ENCODE measurements at regions not wholly inside any gene's neighbourhood (a gene's known extent, or its start where the extent isn't known, plus 50 kb on each side); places are given as distances from the start of the nearest gene placed in this dataset.

DNA sequence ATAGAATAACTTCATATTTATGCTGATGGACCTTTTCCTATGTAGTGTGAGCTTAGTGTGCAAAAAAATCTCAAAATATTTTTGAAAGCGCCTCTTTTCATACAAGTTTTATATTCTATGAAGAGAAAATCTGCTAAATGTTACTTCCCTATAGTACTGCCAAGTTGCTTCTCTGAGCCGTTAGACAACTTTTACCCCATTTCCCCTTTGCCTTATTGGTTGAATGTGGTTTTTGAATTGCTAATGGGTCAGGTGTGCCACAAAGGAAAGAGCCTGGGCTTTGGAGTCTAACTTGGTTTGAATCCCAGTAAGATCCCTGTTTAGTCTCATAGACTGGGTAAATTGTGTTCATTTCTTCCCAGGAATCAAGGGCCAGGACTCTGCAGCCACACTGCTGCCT lies 261.5 kb downstream of the SNX10 start:
- DNase-seq, result no peak

DNA sequence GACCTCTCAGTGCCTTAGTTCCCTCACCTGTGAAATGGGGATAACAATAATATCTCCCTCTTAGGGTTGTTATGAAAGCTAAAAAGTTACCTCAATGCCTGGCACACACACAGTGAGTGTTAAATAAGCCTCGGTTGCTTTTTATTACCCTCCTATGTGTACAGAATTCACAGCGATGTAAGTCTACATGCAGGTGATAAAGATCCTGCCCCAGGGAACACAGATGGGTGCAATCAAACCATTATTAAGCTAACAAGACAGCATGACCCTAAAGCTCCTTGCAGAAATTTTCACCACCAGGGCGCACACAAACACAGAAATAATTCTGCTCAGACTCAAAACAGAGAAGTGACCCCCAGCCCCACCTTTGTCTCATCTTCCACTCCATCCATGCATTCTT lies 261.9 kb downstream of the SNX10 start:
- DNase-seq, result no peak

GRCh38 chr7:26554952-26555351 lies 263.3 kb downstream of the SNX10 start:
- no peak for DNase-seq

DNA sequence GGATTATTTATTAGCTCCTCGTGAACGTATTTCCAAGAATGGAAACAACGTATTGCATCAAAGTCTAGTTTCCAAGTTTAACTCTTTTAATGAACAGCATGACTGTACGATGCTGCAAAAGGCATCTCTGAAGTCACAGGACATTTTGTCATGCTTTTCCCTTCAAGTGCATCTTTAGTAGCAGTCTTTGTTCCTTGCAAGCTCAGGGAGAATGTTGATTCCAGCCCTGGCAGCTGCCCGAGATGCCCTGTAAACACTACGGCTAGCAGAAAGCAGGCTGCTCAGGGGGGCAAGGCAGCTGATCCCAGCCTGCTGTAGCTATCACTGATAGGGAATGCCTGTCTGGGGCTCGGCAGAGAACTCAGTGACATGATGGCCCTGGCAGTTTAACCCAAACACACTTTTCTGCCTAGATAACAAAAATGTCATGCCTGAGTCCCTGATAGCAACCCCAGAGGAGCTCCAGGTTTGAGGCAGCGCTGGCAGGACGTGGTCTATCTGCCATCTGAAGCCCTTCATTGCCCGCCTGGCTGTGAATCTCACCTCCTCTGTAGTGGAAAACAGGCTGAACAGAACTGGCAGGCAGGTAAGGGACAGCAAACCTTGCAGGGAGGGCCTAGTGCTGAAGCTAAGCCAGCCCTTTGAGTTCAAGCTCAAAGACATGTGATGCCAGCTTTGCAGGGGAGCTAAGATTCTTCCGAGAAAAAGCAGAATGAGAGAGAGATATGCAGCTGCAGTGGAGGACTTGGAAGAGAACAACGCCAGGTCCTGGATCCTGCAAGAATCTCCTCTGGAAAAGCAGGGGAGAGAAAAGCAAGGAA lies 264.6 kb downstream of the SNX10 start:
- DNase-seq, result peak in 1 of 56 donors; percentile 6

- no peak for DNase-seq
Measured at GRCh38 chr7:26560526-26561256, 269.0 kb downstream of the SNX10 start.

DNA sequence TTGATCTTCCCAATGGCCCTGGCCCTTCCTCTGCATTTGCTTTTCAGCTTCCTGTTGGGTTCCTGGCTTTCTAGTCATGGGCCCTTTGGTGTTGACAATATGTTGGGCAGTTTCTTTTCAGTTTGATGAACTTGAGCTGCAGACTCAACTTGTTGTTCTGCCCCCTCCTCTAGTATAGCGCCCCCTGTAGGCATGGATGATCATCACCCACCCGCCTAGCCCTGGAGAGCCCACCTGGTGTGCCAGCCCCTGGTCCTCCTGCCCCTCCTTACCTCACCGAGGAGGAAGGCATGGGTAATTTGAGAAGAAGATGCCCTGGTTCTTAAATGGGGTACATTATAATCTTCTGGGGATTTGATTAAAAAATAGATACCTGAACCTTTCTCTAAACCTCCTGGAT lies 271.2 kb downstream of the SNX10 start:
- DNase-seq, result no peak

DNA sequence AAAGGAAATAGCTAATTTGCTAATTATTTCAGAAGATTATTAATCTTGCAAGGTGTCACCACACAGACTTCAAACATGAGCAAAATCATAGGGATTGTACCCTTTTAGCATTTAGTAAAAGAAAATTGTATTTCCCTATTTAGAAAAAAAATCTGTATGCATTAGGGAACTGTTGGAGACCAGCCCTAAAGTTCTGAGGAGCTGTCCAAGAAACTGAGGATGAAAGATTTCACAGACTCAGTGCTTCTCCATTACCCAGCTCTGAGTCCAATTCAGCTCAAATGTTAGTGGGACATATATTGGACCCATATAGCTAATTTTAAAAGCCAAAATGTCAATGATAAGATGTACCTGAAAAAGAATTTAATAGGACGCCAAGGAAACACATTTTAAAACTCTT lies 271.7 kb downstream of the SNX10 start:
- no peak for DNase-seq

DNA sequence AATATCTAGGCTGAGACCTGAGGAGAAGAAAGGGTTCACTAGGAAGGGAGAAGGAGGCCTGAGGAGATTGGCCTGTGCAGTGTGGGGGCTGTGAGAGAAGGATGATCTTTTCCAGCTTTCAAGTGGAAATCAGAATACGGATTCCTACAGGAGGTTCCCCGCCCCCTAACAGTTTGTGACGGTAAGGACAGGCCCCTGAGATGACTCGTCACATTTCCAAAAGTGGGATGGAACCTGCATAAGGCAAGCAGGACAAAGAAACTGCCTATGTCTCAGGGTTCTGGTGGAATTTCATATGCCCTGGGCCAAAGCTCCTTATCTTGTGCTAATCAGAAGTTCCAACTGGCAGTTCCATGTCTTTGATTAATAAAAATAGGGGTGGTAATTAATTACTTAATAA lies 275.6 kb downstream of the SNX10 start:
- DNase-seq, result no peak

- no peak for DNase-seq
Measured at GRCh38 chr7:26574476-26574875, 282.8 kb downstream of the SNX10 start.

GRCh38 chr7:26580064-26580591 lies 284.3 kb downstream of the SKAP2 start:
- DNase-seq, result no peak

DNA sequence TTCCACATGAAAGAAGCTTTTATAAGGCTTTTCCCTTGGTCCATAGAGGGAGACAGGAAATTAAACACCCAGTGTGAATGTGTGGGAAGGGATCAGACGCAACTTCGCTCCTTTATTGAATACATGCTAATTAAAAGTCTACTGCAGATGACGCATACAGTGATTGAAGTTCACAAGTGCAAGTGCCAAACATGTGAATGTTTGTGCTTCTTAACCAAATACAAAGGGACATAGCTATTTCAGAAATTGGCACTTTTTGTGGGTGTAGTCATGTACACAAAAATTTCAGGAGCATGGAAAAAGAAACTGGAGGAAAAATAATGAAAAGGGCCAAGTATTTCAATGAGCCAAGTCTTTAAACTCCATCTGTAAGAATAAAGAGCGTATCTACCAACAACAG lies 283.7 kb downstream of the SKAP2 start:
- DNase-seq, result no peak

DNA sequence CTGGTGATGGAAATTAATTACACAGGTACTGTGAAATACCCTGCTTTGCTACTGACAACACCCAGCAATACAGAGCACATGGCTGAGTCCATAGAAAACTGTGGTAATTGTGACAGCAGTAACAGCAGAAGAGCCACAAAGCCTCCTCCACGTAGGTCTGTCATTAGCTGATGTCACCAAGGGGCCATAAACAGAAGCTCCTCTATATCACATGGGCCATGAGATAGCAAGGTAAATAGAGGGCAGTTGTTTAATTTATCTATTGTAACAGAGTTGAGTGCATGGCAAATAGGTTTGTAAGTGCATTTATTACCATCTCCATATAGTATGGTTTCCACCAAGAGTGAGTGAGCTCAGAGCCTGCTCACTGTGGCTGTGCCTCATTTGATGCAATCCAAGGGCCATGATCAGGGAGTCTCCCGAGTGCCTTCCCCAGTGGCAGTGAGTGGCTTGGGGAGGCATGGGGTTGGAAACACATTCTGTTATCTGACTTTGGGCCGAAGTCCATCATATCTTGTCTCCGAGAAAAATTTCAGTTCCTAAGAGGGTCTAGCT lies 281.2 kb downstream of the SKAP2 start:
- DNase-seq, result no peak

DNA sequence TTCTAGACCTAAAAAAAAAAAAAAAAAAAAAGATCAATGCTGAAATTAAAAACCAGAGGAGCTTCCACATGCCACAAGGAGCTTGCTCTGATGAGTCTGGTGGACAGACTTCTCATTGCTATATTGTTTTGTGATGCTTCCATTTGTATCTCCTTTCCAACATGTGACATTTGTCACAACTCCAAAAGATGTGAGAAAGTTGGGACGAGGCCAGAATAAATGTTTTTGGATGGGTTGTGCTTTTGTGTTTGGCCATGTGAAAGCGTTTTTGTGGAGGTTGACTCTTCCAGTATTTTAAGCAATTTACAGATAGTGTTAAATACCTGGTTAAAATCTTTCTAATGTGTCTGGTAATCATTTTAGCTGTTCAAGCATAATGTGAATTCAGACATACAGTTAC lies 280.1 kb downstream of the SKAP2 start:
- no peak for DNase-seq

GRCh38 chr7:26584987-26585665 lies 279.3 kb downstream of the SKAP2 start:
- no peak for DNase-seq

DNA sequence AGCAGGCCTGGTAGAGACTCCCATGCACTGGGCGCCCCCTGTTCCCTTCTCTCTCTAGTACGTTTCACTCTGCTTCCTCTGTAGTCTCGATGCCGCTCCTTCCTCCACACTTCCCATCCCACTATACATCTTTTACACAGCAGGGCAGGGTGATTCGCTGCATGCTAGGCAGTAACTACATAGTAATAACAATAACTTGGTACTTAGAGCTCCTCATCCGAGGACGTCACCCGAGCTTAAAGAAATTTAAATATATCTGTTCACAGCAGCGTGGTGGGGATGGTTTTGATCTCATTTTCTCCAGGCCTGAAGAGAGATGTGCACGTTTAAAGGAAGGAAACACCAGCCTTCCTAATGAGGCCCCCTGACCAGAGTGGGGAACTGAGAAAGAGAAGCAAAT lies 276.9 kb downstream of the SKAP2 start:
- DNase-seq, result no peak

DNA sequence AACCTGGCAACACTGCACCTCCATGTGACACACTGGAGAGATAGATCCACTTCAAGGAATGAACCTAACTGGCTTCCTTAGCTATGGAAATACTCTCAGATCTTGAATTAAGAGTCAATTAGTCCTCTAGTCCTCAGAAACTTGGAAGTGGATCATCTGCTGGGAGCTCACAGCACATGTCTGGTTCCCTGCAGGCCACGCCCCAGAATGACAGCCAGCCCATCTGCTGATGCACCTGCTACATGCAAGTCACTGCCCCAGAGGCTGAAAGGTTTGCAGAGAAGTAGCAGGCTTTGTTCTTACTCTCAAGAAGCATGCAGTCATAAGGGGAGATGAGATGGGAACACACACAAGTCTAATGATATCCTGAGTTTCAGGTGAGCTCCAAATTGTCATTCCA lies 275.9 kb downstream of the SKAP2 start:
- DNase-seq, result no peak

DNA sequence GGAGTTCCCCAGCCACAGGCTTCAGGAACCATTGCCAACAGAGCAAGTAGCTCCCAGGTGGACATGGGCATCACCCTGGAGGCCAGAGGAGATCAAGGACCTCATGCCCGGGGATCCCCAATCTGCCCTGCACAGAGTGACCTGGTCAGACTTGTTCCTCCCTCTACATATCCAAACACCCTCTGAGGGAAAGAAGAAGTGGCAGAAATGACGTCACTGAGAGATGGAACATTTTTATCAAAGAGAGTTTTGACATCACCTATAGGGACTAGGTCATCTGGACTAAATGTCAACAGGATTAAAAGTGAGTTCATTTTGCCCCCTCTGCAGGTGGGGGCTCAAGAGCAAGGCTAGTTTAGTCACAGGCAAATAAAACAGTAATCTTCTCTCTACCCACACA lies 273.7 kb downstream of the SKAP2 start:
- no peak for DNase-seq

DNA sequence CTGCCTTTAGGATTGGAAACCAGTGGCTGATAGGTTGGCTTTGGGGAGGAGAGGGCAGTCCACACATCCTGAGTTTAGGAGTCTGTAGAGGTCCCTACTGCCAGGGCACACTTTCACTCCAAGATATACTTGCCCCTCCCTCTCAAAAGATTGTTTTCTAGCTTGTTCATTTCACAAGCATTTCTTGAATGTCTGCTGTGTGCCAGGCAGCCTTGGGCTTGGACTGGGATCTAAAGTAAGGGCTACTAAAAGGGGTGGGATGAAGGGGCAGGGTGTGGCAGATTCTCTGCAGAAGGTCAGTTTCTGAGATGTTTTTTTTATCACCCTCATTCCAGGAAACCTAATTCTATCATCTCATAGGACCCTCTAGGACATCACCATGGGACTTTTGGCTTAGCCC lies 272.4 kb downstream of the SKAP2 start:
- no peak for DNase-seq

- DNase-seq, result peak in 2 of 56 donors; percentile 11 to 25
Measured at GRCh38 chr7:26593393-26593792, 271.0 kb downstream of the SKAP2 start.

DNA sequence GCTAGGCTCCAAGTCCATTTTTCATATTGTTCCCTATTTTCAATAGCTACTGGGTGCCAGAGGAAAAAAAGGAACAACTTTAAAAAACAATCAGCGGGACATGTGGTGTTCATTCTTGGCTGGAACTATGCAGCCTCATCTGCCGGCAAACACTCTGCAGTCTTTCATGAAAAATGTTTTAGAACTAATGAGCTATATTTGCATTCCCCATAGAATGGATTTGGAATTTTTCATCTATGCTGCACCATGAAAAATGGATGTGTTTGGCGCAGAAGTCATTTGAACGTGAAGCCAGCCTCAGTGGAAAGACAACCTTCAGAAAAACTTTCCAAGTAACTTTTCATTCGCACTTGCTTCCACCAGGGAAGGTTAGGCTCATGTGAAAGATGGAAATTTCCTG lies 270.5 kb downstream of the SKAP2 start:
- DNase-seq, result no peak

DNA sequence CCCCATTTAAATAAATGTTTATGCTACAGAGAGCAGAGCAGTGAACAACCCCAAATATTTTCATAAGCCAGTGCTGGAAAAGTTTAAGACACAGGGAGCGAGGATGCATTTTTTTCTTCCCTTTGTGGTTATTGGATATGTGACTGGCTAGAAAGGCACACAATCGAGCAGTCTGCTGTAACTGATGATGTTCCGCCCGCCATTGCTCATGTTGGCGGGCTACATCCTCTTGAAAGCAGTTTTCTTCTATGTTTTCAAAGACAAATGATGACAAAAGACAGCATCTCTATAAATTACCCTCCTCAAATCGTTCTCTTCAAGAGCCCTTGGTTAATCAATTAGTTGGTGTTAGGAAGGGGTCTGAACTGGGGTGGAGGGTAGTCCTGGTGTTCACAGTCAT lies 269.8 kb downstream of the SKAP2 start:
- DNase-seq, result no peak

GRCh38 chr7:26598867-26599266 lies 265.5 kb downstream of the SKAP2 start:
- DNase-seq, result no peak

Measured in nucleus accumbens (tissue), 56 donors.